Fibroblast of lung (primary cell): ENCODE measurements at regions not wholly inside any gene's neighbourhood (a gene's known extent, or its start where the extent isn't known, plus 50 kb on each side); places are given as distances from the start of the nearest gene placed in this dataset.

Experiments used
- DNase-seq, 2 donors: peaks; one replicate each; pipeline versions ENCODE4 v3.0.0 to v3.0.0-alpha.2; 2010; ENCODE audit warnings: low read depth in 2 of 2
- H2AFZ ChIP-seq: 2 replicates; pipeline ENCODE4 v1.5.1; 2012; ENCODE audit warnings: low read length, control low read depth, inconsistent platforms
- H3K27ac ChIP-seq: 2 replicates; pipeline ENCODE4 v1.5.1; 2011; ENCODE audit warnings: low read length, control low read depth; ENCODE audit not compliant: insufficient read depth
- H3K27me3 ChIP-seq: 2 replicates; pipeline ENCODE4 v1.5.1; 2011; ENCODE audit warnings: mild to moderate bottlenecking, low read length; ENCODE audit not compliant: control insufficient read depth, insufficient read depth
- H3K36me3 ChIP-seq: 2 replicates; pipeline ENCODE4 v1.5.1; 2011; ENCODE audit warnings: low read length; ENCODE audit not compliant: control insufficient read depth, insufficient read depth
- H3K4me1 ChIP-seq: 2 replicates; pipeline ENCODE4 v1.5.1; 2011; ENCODE audit warnings: low read length; ENCODE audit not compliant: control insufficient read depth, insufficient read depth; ENCODE audit errors: extremely low read depth
- H3K4me2 ChIP-seq: 2 replicates; pipeline ENCODE4 v1.5.1; 2011; ENCODE audit warnings: low read length, control low read depth; ENCODE audit not compliant: insufficient read depth; ENCODE audit errors: extremely low read depth
- H3K4me3 ChIP-seq, 4 experiments: fragments of 200-600 bp in 1 of 4; sonication (generic) in 1 of 4; replicated peaks in 1 of 4; 2 replicates each; pipeline ENCODE4 v1.5.1; 2011 to 2016; ENCODE audit warnings: low read length in 4 of 4, low read depth in 3 of 4, mild to moderate bottlenecking in 3 of 4, control low read depth in 2 of 4, inconsistent platforms in 1 of 4, mixed read lengths in 1 of 4; ENCODE audit not compliant: insufficient read depth in 1 of 4; ENCODE audit errors: control extremely low read depth in 1 of 4
- H3K79me2 ChIP-seq: 2 replicates; pipeline ENCODE4 v1.5.1; 2012; ENCODE audit warnings: mild to moderate bottlenecking, low read length, inconsistent platforms; ENCODE audit not compliant: control insufficient read depth, insufficient read depth
- H3K9ac ChIP-seq: 2 replicates; pipeline ENCODE4 v1.5.1; 2011; ENCODE audit warnings: mild to moderate bottlenecking, low read length, control low read depth; ENCODE audit not compliant: insufficient read depth
- H3K9me3 ChIP-seq: 2 replicates; pipeline ENCODE4 v1.5.1; 2012; ENCODE audit warnings: low read depth, low read length; ENCODE audit not compliant: control insufficient read depth, insufficient read depth
- H4K20me1 ChIP-seq: 2 replicates; pipeline ENCODE4 v1.5.1; 2011; ENCODE audit warnings: low read length; ENCODE audit not compliant: control insufficient read depth, insufficient read depth; ENCODE audit errors: extremely low read depth
- EZH2 ChIP-seq: IDR thresholded peaks from 2 replicates; pipeline ENCODE4 v1.5.1; 2012; ENCODE audit warnings: low read length, control low read depth, mild to moderate bottlenecking; ENCODE audit errors: missing control alignments
- TF ChIP-seq, protein P1 (sequence below), 2 donors: IDR thresholded peaks in 1 of 2; conservative IDR thresholded peaks in 1 of 2; 1 replicate in 1 of 2; 2 replicates in 1 of 2; pipeline ENCODE4 v1.5.1; 2011 to 2012; ENCODE audit warnings: low read length in 2 of 2, control low read depth in 1 of 2, inconsistent platforms in 1 of 2, low read depth in 1 of 2, mild to moderate bottlenecking in 1 of 2

DNA sequence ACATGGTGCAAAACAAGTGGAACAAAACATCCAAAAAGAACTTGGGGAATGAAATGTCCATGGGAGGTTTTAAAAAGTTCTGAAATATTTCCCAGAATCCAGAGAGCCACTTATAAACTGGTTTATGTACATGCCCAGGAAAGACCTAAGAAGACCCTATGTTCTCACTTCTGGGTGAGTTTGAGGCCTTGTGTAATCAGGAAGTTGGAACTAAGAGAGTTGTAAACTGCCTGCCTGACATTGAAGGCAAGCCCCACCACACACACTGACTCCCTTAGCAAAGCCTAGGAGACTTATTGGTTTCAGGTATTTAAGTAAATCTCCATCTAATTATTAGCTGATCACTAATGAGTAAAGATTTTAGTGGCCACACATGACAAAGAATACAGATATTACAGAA, 142.5 kb downstream of the LRIG3 start:
- H3K79me2 ChIP-seq, result no peaks in the 10 kb centered on the region
- H3K27ac ChIP-seq, result no peak overlapping the region
- TF ChIP-seq, protein P1, sequence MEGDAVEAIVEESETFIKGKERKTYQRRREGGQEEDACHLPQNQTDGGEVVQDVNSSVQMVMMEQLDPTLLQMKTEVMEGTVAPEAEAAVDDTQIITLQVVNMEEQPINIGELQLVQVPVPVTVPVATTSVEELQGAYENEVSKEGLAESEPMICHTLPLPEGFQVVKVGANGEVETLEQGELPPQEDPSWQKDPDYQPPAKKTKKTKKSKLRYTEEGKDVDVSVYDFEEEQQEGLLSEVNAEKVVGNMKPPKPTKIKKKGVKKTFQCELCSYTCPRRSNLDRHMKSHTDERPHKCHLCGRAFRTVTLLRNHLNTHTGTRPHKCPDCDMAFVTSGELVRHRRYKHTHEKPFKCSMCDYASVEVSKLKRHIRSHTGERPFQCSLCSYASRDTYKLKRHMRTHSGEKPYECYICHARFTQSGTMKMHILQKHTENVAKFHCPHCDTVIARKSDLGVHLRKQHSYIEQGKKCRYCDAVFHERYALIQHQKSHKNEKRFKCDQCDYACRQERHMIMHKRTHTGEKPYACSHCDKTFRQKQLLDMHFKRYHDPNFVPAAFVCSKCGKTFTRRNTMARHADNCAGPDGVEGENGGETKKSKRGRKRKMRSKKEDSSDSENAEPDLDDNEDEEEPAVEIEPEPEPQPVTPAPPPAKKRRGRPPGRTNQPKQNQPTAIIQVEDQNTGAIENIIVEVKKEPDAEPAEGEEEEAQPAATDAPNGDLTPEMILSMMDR (conservative IDR thresholded peaks at IDR 0.05 in 1 of 2, IDR thresholded peaks at IDR 0.05 in 1 of 2; ENCODE audit: low read depth in 1 of 2, low read length in 2 of 2), result no peak
- no peak for TF ChIP-seq EZH2
- H3K9me3 ChIP-seq, result no peaks in the 10 kb centered on the region
- no peak overlapping the region for H3K9ac ChIP-seq
- H3K4me3 ChIP-seq, result no peak overlapping the region
- no peak overlapping the region for H2AFZ ChIP-seq
- DNase-seq, result no peak
- no peaks in the 10 kb centered on the region for H4K20me1 ChIP-seq
- H3K4me2 ChIP-seq, result no peak overlapping the region
- no peaks in the 10 kb centered on the region for H3K36me3 ChIP-seq
- no peaks in the 10 kb centered on the region for H3K4me1 ChIP-seq
- no peaks in the 10 kb centered on the region for H3K27me3 ChIP-seq

GRCh38 chr12:58781609-58782008, 138.7 kb downstream of the LRIG3 start:
- Histone ChIP-seq H3K4me1 (no peaks in the 10 kb centered on the region), H3K79me2 (no peaks in the 10 kb centered on the region), H3K4me3 (no peak overlapping the region), H3K9ac (no peak overlapping the region), H3K27me3 (no peaks in the 10 kb centered on the region), H4K20me1 (no peaks in the 10 kb centered on the region), H3K9me3 (no peaks in the 10 kb centered on the region), H3K27ac (no peak overlapping the region), H2AFZ (no peak overlapping the region), H3K36me3 (no peaks in the 10 kb centered on the region), H3K4me2 (no peak overlapping the region)
- TF ChIP-seq, protein P1 (conservative IDR thresholded peaks at IDR 0.05 in 1 of 2, IDR thresholded peaks at IDR 0.05 in 1 of 2; ENCODE audit: low read depth in 1 of 2, low read length in 2 of 2), result no peak
- no peak for TF ChIP-seq EZH2
- DNase-seq, result no peak

- H4K20me1 ChIP-seq, result no peaks in the 10 kb centered on the region
- no peaks in the 10 kb centered on the region for H3K79me2 ChIP-seq
- H3K36me3 ChIP-seq, result no peaks in the 10 kb centered on the region
- peak overlapping the region; percentile 51 for H2AFZ ChIP-seq
- H3K4me3 ChIP-seq, result no peak overlapping the region
- H3K9ac ChIP-seq, result no peak overlapping the region
- no peaks in the 10 kb centered on the region for H3K4me1 ChIP-seq
- no peak for TF ChIP-seq EZH2
- TF ChIP-seq, protein P1 (conservative IDR thresholded peaks at IDR 0.05 in 1 of 2, IDR thresholded peaks at IDR 0.05 in 1 of 2; ENCODE audit: low read depth in 1 of 2, low read length in 2 of 2), result no peak
- H3K27ac ChIP-seq, result no peak overlapping the region
- H3K9me3 ChIP-seq, result no peaks in the 10 kb centered on the region
- no peak overlapping the region for H3K4me2 ChIP-seq
- DNase-seq, result peak in 1 of 2 donors; percentile 51
- H3K27me3 ChIP-seq, result no peaks in the 10 kb centered on the region
These were observed 133.1 kb downstream of the LRIG3 start for GRCh38 chr12:58787021-58787760.
